SH-SY5Y (cell line): ENCODE measurements at regions not wholly inside any gene's neighbourhood (a gene's known extent, or its start where the extent isn't known, plus 50 kb on each side); places are given as distances from the start of the nearest gene placed in this dataset.

ENCODE experiments used
- GATA2 ChIP-seq: IDR thresholded peaks from 2 replicates; pipeline ENCODE4 v1.6.1; 2011; ENCODE audit warnings: mild to moderate bottlenecking, low read depth, low read length
- GATA3 ChIP-seq: IDR thresholded peaks from 2 replicates; pipeline ENCODE4 v1.6.1; 2011; ENCODE audit warnings: low read depth, mild to moderate bottlenecking, low read length, moderate library complexity

- no peak for TF ChIP-seq GATA2
- TF ChIP-seq GATA3: no peak
Observed at GRCh38 chr1:218783131-218783530, 390.5 kb upstream of the LYPLAL1 start.
